ENCODE measurements at regions not wholly inside any gene's neighbourhood (a gene's known extent, or its start where the extent isn't known, plus 50 kb on each side); places are given as distances from the start of the nearest gene placed in this dataset.

DNA sequence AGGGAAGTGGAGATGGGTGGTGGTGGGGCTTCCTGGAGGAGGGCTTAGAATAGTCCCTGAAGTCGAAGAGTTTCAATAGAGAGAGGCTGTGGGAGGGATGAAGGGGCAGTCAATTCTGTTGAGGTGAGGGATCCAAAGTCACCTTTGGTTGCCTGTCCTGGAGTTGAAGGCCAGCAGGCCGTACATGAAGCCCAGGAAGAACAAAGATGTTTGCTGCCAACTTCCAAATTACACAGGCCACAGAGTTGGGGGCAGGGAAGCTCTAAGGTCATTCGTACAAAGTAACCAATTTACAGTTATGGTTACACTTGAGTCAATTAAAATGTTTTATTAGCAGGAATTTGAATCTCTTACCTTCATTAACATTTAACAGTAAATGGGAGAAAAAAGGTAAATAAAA, 77.9 kb downstream of the FOXB1 start:
- TF ChIP-seq, protein P1, sequence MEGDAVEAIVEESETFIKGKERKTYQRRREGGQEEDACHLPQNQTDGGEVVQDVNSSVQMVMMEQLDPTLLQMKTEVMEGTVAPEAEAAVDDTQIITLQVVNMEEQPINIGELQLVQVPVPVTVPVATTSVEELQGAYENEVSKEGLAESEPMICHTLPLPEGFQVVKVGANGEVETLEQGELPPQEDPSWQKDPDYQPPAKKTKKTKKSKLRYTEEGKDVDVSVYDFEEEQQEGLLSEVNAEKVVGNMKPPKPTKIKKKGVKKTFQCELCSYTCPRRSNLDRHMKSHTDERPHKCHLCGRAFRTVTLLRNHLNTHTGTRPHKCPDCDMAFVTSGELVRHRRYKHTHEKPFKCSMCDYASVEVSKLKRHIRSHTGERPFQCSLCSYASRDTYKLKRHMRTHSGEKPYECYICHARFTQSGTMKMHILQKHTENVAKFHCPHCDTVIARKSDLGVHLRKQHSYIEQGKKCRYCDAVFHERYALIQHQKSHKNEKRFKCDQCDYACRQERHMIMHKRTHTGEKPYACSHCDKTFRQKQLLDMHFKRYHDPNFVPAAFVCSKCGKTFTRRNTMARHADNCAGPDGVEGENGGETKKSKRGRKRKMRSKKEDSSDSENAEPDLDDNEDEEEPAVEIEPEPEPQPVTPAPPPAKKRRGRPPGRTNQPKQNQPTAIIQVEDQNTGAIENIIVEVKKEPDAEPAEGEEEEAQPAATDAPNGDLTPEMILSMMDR (IDR thresholded peaks at IDR 0.05; ENCODE audit: low read depth, low read length, missing input control): no peak
- TF ChIP-seq RAD21 (IDR thresholded peaks at IDR 0.05): peak; percentile 19 to 25
- TF ChIP-seq EGR1 (IDR thresholded peaks at IDR 0.05; ENCODE audit: low read depth in 2 of 2): peak in 1 of 2 donors; percentile 57
- peak; percentile 62 for TF ChIP-seq YY1 (IDR thresholded peaks at IDR 0.05)
- no peak for TF ChIP-seq GABPA (IDR thresholded peaks at IDR 0.05 in 1 of 2, conservative IDR thresholded peaks at IDR 0.05 in 1 of 2)
- peak; percentile 48 for TF ChIP-seq SP1 (IDR thresholded peaks at IDR 0.05)
- TF ChIP-seq FOXA1 (IDR thresholded peaks at IDR 0.05): no peak
